IPS DF 4.7 (cell line): ENCODE measurements at regions not wholly inside any gene's neighbourhood (a gene's known extent, or its start where the extent isn't known, plus 50 kb on each side); places are given as distances from the start of the nearest gene placed in this dataset.

Experiments used
- DNase-seq: peaks from one replicate; pipeline ENCODE4 v3.0.0-alpha.2; 2013; ENCODE audit warnings: low spot score; ENCODE audit errors: extremely low read depth

DNA sequence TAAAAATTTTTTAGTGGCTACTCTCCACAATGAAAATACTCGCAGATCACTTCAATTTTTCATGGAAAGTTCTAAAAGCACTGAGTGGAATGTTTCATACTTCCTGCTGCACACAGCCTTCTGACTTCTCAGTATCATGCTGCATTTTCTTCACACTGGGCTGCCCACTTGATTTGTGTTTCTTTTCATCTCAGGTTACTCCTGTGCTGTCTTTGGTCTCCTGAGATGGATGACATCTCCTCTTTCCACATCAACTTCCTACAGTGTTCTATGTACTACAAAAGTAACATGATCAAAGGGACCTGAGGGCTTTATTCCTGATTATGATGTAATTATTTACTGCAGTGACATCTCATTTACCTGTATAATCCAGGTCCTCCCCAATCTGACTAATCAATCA, 927.7 kb downstream of the ROBO2 start:
- no peak for DNase-seq

DNA sequence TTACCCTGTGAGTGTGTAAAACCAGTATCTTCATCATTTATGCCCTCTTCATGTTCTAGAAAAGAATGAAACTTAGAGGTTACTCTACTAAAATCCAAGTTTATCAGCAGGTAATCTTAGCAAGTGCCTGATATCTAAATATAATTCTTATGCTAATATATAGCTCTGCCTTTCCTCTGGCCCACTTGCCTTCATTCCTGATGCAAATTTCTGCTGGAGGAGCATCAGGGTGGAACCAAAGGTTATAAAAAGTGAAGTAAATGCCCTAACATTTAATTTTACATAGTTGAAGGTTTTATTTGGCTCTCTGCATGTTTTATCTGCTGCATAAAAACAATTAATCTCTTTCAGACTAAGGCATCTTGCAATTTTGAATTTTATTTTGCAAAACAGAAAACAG, 936.2 kb downstream of the ROBO2 start:
- DNase-seq, result no peak

DNA sequence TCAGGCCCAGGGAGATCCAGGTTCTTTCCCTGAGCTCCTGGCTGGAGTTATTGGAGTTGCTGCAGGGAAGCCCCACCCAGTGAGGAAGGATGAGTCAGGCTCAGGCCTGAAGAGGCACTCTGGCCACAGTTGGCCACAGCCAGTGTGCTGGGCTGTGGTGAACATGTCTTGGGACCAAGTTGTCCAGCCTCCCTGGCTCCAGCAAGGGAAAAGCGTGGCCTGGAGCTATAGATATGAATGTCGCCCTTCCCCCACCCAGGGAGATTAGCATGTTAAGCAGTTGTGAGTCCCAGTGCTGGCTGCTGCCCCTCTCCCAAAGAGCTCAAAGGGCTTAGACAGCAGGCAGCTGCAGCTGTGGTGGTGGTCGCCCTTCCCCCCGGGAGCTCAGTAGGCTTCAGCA, 963.2 kb downstream of the ROBO2 start:
- no peak for DNase-seq

DNA sequence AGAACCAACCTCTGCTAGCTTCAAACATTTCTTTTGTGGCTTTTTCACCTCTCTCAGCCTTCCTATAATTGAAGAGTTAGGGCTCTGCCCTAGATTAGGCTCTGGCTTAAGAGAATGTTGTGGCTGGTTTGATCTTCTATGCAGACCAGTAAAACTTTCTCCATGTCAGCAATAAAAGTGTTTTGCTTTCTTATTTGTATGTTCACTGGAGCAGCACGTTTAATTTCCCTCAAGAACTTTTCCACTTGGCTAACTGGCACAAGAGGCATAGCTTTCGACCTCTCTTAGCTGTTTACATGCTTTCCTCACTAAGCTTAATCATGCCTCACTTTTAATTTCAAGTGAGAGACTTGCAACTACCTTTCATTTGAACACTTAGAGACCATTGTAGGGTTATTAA, 964.7 kb downstream of the ROBO2 start:
- no peak for DNase-seq

DNA sequence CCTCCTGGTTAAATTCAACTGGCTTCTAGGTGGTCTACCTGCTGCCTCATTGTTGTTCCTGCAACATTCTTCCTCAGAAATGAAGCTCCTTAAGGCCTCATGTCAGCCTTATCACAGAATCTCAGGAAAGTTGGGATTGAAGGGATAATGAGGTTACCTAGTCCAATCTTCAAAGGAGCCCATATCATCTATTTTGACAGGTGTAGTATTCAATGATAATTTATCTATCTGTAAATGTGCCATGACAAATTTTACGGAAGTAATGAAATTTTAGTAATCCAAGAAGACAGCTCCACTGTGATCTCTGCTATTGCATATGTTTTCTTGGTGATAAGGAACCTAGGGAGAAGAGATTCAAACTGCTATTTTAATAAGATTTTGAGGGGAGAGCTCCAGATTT, 973.8 kb downstream of the ROBO2 start:
- no peak for DNase-seq

DNA sequence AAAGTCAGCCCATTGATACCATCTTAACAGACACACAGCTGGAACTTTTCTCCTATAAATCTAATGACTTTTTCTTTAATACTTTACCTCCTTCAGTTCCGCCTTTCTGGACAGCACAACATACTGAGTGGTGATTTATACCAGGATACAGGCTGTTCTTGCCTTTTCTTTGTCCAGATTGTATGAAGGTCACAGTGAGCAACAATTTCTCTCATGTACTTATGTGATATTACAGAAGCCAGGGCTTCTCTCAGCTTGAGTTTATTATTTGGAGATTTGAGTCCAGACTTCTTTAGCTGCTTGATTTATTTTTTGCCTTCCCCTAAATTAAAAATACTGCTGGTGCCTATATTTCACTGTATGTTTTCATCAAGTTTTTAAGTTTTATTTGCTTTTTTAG, 976.0 kb downstream of the ROBO2 start:
- no peak for DNase-seq

DNA sequence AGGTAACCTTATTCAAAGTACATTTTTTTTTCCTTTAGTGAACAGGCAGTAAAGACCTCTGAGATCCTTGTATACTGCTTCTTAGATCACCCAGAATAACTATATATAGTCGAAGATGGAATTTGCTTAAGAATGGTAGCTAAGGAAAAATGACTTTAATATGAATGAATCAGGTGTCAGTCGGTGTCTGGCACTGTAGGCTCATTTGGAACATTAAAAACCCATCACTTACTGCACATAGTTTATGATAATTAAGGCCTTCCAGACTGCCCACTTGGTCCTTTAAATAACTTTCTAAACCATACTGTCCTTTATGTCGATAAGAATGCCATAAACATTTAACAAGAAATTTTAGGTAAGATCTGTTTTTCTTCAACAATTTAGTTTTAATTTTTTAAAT, 981.8 kb downstream of the ROBO2 start:
- no peak for DNase-seq

DNA sequence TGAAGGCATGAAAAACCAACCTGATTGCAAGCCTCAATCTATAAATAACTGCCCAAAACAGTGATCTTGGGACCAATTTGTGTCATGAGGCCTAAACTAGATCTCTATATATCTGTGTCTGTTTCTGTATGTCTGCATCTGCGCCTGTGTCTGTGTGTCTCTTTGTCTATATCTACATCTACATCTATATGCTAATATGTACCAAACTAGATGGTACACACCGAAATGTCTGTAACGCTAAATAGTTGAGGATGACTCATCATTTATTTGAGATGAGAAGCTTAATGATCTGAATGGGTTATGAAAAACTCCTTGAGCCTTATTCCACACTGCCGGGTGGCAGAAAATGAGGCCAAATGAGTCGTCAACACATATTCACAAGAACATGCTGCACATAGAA, 982.3 kb downstream of the ROBO2 start:
- DNase-seq, result no peak

DNA sequence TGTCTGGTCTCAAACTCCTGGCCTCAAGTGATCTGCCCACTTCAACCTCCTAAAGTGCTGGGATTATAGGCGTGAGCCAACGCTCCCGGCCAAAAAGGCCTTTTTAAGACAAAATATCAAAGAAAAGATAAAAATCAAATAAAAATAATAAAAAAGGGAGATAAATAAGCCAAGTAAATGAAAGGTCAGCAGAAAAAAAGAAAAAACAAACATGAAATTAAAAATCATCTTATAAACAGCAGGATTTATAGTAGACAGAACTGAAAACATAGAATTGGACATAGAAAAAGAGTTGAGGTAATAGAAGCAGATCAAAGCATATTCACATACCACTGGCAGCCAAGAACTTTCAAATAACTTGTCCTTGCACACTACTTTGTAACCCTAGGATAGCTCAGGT, 983.4 kb downstream of the ROBO2 start:
- DNase-seq, result no peak

DNA sequence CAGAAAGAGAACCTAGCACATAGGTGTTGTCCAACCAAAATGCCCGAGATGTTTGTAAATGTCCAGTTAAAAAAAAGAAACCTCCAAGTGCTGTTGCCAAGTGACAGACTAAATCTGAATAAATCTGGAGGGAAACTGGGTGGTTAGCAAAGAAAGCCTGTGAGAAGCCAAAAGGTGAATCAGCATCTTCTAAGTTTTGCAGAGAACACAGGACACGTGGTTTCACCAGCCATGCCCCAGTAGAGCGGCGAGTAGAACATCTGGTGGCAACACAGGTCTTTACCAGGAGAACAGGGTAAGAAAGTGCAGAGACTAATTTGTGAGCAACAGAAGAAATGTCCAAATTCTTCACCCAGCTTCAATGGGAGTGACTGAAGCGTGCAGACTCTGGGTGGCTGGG, 986.0 kb downstream of the ROBO2 start:
- no peak for DNase-seq

DNA sequence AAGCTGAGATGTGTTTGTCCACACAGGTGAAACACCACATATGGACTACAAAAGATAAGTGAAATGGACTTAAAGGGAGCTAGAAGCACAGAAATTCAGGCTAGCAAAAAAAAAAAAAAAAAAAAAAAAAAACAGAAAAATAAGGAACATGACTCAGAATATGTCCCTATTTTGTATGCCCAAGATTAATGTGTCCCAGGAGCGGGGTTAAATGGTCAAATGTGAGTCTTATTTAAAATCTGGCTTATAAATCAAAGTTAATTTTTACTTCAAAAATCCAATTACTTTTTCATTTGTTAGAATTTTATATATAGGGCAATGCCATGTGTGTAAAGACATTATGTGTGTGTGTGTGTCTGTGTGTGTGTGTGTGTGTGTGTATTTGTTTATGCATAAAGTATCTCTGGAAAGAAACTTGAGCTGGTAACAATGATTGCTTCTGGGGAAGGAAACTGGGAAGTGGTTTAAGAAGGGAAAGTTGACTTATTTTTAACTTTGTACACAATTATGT, 986.5 kb downstream of the ROBO2 start:
- no peak for DNase-seq

DNA sequence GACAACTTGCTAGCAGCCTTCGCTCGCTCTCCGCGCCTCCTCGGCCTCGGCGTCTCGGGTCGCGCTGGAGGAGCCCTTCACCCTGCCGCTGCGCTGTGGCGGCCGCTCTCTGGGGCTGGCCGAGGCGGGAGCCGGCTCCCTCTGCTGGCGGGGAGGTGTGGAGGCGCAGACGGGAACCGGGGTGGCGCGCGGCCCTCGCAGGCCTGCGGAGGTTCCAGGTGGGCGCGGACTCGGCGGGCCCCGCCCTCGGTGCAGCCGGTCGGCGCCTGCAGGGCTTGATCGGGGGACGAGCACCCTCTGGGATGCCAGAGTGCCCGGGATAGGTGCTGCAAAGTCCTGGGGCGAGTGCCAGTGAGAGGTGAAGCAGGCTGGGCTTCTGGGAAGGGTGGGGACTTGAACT, 989.9 kb downstream of the ROBO2 start:
- no peak for DNase-seq

DNA sequence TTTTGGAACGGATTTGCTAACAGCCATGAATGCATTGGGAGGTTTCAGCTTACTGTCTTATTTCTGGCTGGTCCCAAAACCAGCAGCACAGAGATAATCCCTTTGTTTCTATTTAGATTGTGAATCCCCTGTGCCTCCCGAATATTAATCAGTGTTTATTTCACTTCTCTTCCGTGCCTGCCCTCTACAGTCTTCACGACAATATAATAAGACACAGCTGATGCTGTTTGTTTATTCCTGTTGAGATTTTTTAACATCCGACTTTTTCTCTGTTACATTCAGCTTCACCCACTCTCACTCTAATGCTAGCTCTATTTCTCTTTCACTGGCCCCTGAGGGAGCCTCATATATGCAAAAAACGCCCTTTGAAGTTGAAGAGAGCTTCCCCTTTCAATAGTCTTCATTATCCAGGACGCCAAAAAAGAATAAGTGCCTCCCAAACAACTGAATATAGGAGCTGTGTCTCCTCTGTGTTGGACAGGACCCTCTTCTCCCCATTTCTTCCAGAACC, 995.3 kb downstream of the ROBO2 start:
- no peak for DNase-seq

DNA sequence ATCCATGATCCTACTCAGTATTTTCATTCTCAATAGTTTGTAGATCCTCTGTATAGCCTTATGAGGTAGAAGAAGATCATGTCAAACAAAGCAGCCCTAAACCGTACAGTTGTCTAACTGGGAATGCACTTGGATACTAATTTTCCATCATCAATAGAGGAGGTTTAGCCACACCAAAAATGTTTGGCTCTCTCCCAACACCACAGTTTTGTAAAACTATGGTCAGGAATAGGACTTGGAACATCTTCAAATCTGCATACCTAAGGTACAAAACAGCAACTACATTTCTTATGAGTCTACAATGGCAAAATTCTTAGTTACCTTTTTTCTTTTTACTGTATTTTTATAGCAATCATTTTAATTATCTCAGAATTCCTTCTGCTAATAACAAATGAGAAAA, 1001.6 kb downstream of the ROBO2 start:
- no peak for DNase-seq

DNA sequence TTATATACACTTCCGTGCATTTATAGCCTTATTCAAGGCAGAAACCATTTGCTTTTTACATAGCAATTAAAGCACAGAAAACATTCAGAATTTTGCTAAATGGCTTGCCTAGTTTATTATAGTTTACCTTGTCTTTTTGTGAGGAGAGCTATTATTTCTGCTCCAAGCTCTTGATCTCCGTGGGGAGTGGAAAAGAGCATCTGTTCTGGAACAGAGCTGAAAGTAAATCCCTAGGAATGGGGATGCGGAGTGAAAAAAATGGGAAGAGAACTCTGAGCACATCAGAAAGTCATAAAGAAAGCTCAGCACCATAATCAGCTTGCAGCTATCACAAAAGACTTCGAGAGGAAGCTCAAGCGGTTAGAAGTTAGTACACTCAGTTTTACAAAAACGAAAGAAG, 1006.7 kb downstream of the ROBO2 start:
- no peak for DNase-seq

DNA sequence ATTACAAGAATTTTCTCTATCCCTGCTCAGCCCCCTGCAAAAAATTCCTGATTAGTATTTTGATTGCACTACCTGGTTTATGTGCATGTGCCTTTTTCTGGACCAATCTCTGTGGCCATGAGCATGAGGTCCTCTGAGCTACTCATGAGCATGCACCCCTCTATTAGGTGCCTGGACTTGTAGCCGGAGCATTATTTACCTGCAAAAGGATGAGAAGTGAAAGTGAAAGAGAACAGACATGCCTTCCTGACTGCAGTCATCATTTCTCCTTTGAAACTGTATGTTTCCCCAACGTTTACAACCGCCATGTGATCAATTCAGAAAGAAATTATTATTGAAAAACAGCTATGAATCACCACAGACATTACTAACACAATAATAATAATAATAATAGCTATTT, 1008.8 kb downstream of the ROBO2 start:
- no peak for DNase-seq

DNA sequence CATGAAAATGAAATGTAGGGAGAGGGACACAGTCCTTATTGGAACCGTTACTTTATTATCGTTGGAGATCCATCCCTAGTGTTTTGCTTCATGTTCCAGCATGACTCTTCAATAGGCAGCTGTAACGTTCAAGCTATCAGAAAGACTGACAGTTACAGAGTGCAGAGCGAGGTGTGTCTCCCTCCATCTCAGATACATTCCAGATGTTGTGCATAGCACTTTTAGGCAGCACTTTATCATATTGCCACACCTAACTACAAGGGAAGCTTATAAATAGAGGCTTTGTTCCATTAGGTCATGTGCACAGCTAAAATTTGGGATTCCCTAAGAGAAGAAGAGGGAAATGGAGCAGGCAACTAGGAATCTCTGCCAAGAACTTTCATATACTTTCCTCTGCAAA, 1009.6 kb downstream of the ROBO2 start:
- no peak for DNase-seq

DNA sequence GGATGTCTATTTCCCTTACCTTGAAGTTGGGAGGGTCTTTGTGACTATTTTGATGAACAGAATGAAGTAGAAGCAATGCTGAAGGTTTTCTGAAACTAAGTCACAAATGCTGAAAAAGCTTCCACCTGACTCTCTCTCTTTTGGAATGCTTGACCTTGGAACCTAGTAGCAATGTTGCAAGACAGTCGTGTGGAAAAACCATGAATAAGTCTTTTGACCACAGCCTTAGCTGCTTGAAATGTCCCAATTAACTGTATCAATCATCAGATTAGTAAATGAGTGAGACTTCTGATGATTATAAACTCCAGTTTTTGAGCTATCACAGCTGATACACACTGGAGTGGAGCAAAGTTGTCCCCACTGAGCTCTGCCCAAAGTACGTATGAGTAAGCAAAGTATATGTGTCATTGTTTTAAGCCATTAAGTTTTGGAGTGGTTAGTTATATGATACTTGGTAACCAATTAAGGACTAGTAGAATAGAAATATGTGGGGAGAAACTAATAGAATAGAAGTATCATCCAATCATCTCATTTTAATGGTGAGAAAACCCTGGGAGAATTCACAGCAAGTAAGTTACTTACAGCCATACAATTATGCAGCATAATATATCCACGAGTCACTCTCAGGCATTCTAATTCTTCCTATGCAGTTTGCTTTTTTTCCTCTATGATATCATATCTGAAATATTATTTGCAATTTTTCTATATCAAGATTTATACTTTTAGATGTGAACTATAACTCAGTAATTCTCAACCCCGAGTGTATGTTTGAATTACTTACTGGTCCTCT, 1010.6 kb downstream of the ROBO2 start:
- DNase-seq, result no peak

DNA sequence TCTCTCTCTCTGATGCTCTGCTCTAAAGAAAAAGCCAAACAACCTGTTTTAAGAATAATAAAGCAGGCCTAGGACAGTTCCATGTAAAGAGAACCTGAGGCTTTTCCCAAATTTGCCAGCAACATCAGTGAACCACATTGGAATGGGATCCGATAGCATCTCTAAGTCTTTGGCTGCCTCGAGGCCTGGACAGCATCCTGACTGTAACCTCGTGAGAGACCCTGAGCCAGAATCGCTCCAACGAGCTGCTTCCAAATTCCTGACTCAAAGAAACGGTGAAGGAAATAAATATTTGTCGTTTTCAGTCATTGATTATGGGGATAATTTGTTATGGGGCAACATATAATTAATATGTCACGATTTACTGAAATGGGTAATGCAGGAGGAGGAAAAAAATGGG, 1012.8 kb downstream of the ROBO2 start:
- no peak for DNase-seq

DNA sequence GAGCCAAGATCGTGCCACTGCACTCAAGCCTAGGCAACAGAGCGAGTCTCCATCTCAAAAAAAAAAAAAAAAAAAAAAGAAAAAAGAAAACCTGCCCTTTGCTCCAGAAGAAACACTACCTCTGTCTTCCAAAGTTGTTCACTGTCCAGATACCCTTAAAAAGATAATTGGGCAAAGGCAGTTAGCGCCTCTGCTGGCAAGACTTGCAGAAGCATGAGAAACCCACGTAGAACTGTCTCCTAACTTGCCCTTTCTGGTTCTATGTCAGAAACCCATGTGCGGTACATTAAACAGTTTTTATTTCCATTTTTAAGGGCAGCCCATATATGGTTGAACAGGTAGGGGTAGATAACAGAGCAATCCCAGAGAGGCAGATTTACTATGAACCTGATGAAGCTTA, 1026.4 kb downstream of the ROBO2 start:
- no peak for DNase-seq

DNA sequence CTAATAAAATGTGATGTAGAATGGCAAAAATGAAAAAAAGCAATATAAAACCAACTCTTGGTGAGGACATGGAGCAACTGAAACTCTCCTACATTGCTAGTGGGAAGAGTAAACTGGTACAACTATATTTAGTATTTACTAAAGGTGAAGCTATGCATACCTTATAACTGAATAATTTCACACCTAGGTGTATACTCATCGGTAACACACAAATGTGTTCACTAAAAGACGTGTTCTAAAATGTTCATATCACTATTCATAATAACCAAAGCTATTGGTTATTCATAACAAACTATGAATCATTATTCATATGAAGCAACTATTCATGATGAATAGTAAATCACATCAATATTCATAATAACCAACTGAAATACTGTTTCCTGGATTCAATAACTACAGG, 1030.3 kb downstream of the ROBO2 start:
- no peak for DNase-seq

DNA sequence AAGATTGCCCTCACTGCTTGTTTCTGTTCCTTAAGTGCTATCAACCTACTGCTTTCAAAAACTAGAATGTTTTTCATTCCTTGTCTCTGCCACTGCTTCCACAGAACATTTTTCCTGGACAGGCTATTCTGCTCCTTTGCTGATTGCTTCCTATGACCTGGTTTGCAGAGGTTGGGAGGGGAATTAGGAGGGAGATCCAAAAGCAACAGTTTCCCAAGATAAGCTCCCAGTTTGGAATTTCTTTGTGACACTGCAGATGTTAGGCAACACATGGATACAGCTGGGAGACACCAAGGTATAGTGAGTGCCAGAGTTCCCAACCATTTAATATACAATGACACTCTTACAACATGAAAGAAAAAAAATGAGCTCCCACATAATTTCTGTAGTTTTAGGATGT, 1036.5 kb downstream of the ROBO2 start:
- DNase-seq, result no peak

DNA sequence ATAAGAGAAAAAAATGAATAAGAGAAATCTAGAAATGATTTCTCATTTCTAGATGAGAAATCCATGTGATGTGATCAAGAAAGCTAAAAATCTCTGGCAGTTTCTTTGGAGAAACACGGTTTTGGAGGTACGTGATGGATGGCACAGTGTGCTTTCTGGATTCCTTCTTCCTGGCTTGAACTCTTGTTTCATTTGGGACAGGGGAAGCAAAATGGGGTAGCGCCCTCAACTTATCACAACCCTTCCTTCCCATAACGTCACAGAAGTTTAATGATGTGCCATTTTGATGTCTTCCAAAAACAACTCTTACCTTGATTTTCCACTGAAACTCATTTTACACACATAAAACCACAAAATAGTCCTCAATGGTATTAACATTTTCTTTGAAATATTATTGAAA, 1037.3 kb downstream of the ROBO2 start:
- no peak for DNase-seq
